Urothelium cell line (cell line): ENCODE measurements at regions not wholly inside any gene's neighbourhood (a gene's known extent, or its start where the extent isn't known, plus 50 kb on each side); places are given as distances from the start of the nearest gene placed in this dataset.
"Not testable (repeated sequence)": the region's sequence is repeated elsewhere in the genome, so short reads cannot be mapped to it uniquely, and the experiment has no call there.

Source experiments
- DNase-seq: peaks from one replicate; pipeline ENCODE4 v3.0.0; 2011; ENCODE audit warnings: low spot score, mixed read lengths
- FAIRE-seq: peaks from 2 replicates; lab custom pipeline; 2011; peaks lifted over from hg19 to GRCh38; lab: Jason Lieb, UNC

GRCh38 chr21:25175938-25176337, 431.3 kb downstream of the MRPL39 start:
- DNase-seq = no peak
- no peak for FAIRE-seq

DNA sequence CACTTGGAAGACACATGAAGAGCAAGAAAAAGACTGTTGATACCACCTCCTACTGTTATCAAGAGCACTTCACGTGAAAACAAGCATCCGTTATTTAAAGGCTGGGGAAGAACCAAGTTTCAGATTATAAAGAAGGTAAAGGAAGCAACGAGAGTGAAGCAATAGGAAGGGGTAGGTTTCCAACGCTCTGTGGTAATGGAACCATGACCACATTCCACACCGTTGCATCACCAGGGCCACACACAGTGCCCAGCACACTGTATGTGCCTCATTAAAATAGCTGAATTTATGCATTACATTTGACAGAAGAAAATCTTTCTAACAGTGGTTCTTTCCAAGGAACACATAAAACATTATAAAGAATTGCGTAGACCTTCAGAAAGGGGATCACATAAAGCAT, 435.8 kb downstream of the MRPL39 start:
- DNase-seq (peak; percentile 41), FAIRE-seq (no peak)

DNA sequence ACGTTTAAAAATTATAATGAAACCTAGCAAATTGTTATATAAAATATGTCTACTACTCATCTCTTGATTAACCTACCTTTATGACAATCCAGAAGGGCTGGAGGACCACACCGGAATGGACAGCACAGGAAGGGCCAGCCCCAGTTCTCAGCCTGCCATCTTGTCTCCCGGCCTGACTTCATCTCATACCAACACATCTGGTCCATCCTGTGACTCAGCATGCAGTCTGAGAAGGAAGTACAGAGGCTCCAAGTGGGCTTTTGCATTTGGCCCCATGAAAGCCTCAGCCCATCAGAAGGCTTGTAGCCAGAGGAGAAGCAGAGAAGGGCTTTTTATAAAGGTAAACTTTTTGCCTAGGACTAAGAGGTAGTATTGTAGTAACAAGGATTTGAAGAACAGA, 436.6 kb downstream of the MRPL39 start:
- FAIRE-seq = no peak

GRCh38 chr21:25169370-25169769, 437.9 kb downstream of the MRPL39 start:
- no peak for DNase-seq
- no peak for FAIRE-seq

More for the DNA sequence above, 436.6 kb downstream of the MRPL39 start:
- DNase-seq = peak; percentile 8

DNA sequence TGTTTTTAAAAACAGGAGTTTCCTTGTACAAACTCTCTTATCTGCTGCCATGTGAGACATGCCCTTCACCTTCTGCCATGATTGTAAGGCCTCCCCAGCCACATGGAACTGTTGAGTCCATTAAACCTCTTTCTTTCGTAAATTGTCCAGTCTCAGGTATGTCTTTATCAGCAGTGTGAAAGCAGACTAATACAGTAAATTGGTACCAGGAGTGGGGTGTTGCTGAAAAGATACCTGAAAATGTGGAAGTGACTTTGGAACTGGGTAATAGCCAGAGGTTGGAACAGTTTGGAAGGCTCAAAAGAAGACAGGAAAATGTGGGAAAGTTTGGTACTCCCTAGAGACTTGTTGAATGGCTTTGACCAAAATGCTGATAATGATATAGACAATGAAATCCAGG, 440.4 kb downstream of the MRPL39 start:
- DNase-seq, FAIRE-seq: not testable (repeated sequence)

GRCh38 chr21:25161571-25161970, 445.7 kb downstream of the MRPL39 start:
- DNase-seq (no peak), FAIRE-seq (no peak)

DNA sequence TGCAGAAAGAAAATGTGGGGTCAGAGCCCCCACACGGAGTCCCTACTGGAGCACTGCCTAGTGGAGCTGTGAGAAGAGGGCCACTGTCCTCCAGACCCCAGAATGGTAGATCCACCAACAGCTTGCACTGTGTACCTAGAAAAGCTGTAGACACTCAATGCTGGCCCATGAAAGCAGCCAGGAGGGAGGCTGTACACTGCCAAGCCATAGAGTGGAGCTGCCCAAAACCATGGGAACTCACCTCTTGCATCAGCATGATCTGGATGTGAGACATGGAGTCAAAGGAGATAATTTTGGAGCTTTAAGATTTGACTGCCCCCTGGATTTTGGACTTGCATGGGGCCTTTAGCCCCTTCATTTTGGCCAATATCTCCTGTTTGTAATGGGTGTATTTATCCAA, 452.3 kb downstream of the MRPL39 start:
- FAIRE-seq, DNase-seq: not testable (repeated sequence)

- DNase-seq (no peak), FAIRE-seq (no peak)
These were observed 458.3 kb downstream of the MRPL39 start for GRCh38 chr21:25149022-25149421.

GRCh38 chr21:25139414-25139813, 467.9 kb downstream of the MRPL39 start:
- DNase-seq (no peak), FAIRE-seq (no peak)

- DNase-seq (no peak), FAIRE-seq (no peak)
These were observed 473.3 kb downstream of the MRPL39 start for GRCh38 chr21:25133939-25134338.

DNA sequence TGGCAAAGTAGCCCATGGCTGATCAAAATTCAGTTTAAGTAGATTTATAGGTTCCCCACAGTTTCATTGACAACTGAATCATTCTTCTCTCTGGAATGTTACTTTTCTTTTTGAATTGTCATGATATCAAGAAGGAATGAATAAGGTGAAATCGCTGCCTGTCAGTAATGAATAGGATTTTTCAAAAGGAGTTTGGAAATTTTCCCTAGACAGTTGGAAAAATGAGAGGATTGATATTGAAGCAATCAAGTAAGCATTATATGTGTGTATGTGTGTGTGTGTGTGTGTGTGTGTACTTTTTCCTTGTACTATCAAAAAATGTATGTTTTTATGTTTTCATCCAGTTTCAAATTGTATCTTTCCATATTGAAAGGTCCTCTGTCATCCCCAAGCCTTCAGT, 479.5 kb downstream of the MRPL39 start:
- DNase-seq = no peak
- no peak for FAIRE-seq

- DNase-seq = no peak
- no peak for FAIRE-seq
These were observed 480.3 kb downstream of the MRPL39 start for GRCh38 chr21:25127007-25127406.

DNA sequence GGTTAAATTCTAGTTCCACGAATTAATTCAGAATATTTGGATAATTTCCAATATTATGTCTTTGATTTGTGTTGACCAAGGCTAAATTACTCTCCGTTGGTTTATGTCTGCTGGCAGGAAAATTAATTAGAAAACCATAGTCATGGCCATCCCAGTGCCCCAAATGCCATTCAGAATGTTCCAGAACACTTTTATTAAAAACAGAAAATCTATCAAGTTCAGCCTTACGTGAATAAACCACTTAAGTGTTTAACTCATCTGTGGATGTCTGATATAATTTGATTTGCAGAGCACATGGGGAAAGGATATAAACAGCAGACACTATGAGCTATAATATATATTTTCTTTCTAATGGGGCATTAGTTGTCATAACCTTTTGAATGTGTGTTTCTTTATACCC, 480.7 kb downstream of the MRPL39 start:
- DNase-seq (no peak), FAIRE-seq (no peak)

GRCh38 chr21:25118648-25119047, 488.6 kb downstream of the MRPL39 start:
- DNase-seq (no peak), FAIRE-seq (peak; percentile 52)

DNA sequence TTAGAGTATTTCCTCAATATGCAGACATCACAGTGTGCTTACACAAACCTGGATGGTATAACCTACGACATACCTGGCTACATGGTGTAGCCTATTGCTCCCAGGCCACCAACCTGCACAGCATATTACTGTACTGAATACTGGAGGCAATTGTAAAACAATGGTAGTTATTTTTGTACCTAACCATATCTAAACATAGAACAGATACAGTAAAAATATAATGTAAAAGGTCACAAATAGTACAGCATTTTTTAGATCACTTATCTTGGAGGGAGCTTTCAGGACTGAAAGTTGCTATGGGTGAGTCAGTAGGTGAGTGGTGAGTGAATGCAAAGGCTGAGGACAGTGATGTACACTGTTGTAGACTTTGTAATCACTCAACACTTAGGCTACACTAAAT, 492.3 kb downstream of the MRPL39 start:
- DNase-seq (no peak), FAIRE-seq (no peak)

GRCh38 chr21:25107708-25108107, 499.6 kb downstream of the MRPL39 start:
- DNase-seq = peak; percentile 11
- no peak for FAIRE-seq

DNA sequence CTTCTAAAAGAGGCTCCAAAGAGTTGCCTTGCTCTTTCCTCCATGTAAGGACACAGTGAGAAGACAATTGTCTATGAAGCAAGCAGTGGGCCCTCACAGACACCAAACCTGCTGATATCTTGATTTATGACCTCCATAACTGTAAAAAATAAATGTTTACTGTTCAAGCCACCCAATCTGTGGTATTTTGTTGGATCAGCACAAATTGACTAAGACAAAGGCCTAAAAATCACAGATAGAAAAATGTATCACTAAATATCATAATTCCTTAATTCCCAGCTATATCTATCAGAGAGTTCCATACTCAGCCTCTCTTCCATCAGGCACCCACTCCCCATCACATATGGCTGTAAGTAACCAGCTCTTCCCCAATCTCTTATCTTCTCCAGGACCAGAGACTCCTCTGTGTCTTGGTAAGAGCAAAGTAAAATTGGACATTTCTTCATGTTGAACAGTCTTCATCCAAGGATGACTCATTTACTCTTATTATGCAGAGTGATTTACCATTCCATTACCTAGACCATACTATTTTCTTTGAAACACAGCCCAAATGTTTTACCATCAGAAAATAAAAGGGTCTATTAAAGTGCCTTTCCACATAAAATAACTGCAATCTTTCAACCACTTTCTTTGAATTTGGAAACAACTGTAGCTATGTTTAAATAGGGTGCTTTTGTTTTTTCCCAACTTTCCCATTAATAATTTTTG, 503.6 kb downstream of the MRPL39 start:
- FAIRE-seq (no peak), DNase-seq (no peak)

DNA sequence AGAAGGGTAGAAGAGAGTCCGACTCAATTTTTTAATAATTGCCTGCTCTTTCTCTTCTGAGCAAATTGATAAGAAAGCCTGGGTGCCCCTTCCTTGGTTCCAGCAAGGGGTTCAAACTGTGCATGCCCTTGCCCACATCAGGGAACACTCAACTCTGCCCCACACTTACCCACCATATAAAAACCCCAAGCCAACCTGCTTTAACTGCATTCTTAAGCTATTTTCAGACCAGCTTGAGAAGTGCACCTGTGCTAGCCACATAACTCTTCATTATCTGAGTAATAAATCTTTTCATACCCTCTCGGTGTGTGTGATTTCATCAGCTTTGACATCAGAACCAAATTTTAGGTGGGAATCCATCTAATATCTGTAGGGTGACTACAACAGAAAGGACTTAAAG, 509.6 kb downstream of the MRPL39 start:
- no peak for DNase-seq
- FAIRE-seq = no peak

GRCh38 chr21:25094695-25095094, 512.6 kb downstream of the MRPL39 start:
- FAIRE-seq (no peak), DNase-seq (no peak)

GRCh38 chr21:25092441-25093011, 514.8 kb downstream of the MRPL39 start:
- FAIRE-seq (no peak), DNase-seq (no peak)

GRCh38 chr21:25081096-25081495, 526.2 kb downstream of the MRPL39 start:
- FAIRE-seq (no peak), DNase-seq (no peak)

- DNase-seq = no peak
- FAIRE-seq = no peak
These were observed 526.6 kb downstream of the MRPL39 start for GRCh38 chr21:25080661-25081060.

GRCh38 chr21:25080141-25080540, 527.1 kb downstream of the MRPL39 start:
- no peak for DNase-seq
- no peak for FAIRE-seq
